OCI-LY3 (cell line): ENCODE measurements at regions not wholly inside any gene's neighbourhood (a gene's known extent, or its start where the extent isn't known, plus 50 kb on each side); places are given as distances from the start of the nearest gene placed in this dataset.

Experiments
- H2AFZ ChIP-seq: fragments of 200-600, 300-600 bp; shearing (Covaris generic); 2 replicates; pipeline ENCODE4 v1.6.0; 2014; ENCODE audit warnings: antibody characterized with exemption, low read depth, low read length
- H3K27ac ChIP-seq: fragments of 200-600, 300-600 bp; sonication (generic); 2 replicates; pipeline ENCODE4 v1.5.1; 2014; ENCODE audit warnings: mild to moderate bottlenecking, low read length, moderate library complexity, mixed read lengths
- H3K27me3 ChIP-seq: fragments of 200-600, 300-600 bp; sonication (generic); 2 replicates; pipeline ENCODE4 v1.6.1; 2014; ENCODE audit warnings: low read depth, low read length, mixed read lengths
- H3K36me3 ChIP-seq: fragments of 200-600, 300-600 bp; sonication (generic); replicated peaks from 2 replicates; pipeline ENCODE3; 2014; ENCODE audit warnings: low read depth, low read length, mixed read lengths
- H3K4me1 ChIP-seq: fragments of 300-600, 200-600 bp; sonication (generic); 2 replicates; pipeline ENCODE4 v1.6.1; 2014; ENCODE audit warnings: low read length, mixed read lengths
- H3K4me2 ChIP-seq: fragments of 200-600, 300-600 bp; sonication (generic); 2 replicates; pipeline ENCODE4 v1.6.1; 2014; ENCODE audit warnings: low read length, mixed read lengths
- H3K4me3 ChIP-seq: fragments of 300-600, 200-600 bp; sonication (generic); 2 replicates; pipeline ENCODE4 v1.5.1; 2014; ENCODE audit warnings: antibody characterized with exemption, mild to moderate bottlenecking, low read length, moderate library complexity
- H3K79me2 ChIP-seq: fragments of 300-600, 200-600 bp; shearing (Covaris generic); 2 replicates; pipeline ENCODE4 v1.6.1; 2014; ENCODE audit warnings: mild to moderate bottlenecking, low read length, mixed read lengths
- H3K9ac ChIP-seq: fragments of 300-600, 200-600 bp; shearing (Covaris generic); 2 replicates; pipeline ENCODE4 v1.6.0; 2014; ENCODE audit warnings: mild to moderate bottlenecking, low read length, moderate library complexity
- H3K9me3 ChIP-seq: fragments of 200-600, 300-600 bp; shearing (Covaris generic); 2 replicates; pipeline ENCODE4 v1.6.1; 2014; ENCODE audit warnings: low read length, mixed read lengths; ENCODE audit not compliant: insufficient read depth
- H4K20me1 ChIP-seq: fragments of 200-600, 300-600 bp; sonication (generic); 2 replicates; pipeline ENCODE4 v1.6.1; 2016; ENCODE audit warnings: low read length, mixed read lengths; ENCODE audit not compliant: insufficient read depth
- CTCF ChIP-seq: fragments of 200-600, 300-600 bp; sonication (generic); IDR thresholded peaks from 2 replicates; pipeline ENCODE4 v1.5.1; 2014; ENCODE audit warnings: antibody characterized with exemption, low read length, low read depth
- EZH2phosphoT487 ChIP-seq: fragments of 200-600 bp; shearing (Covaris generic); IDR thresholded peaks from 2 replicates; pipeline ENCODE4 v1.6.1; 2018; ENCODE audit warnings: antibody characterized with exemption, mixed run types, low read depth

GRCh38 chr13:82569581-82569980, 1312.7 kb downstream of the SLITRK1 start:
- H3K4me1 ChIP-seq: no peaks in the 10 kb centered on the region
- no peak overlapping the region for H3K4me3 ChIP-seq
- no peaks in the 10 kb centered on the region for H3K36me3 ChIP-seq
- no peaks in the 10 kb centered on the region for H4K20me1 ChIP-seq
- H3K9ac ChIP-seq: no peak overlapping the region
- TF ChIP-seq CTCF (no peak), EZH2phosphoT487 (no peak)
- no peaks in the 10 kb centered on the region for H3K27me3 ChIP-seq
- no peak overlapping the region for H3K27ac ChIP-seq
- H3K79me2 ChIP-seq: no peaks in the 10 kb centered on the region
- H3K4me2 ChIP-seq: no peak overlapping the region
- no peak overlapping the region for H2AFZ ChIP-seq
- peaks cover 11% of the 10 kb centered on the region; the same call in 1 of the 2 replicates for H3K9me3 ChIP-seq

DNA sequence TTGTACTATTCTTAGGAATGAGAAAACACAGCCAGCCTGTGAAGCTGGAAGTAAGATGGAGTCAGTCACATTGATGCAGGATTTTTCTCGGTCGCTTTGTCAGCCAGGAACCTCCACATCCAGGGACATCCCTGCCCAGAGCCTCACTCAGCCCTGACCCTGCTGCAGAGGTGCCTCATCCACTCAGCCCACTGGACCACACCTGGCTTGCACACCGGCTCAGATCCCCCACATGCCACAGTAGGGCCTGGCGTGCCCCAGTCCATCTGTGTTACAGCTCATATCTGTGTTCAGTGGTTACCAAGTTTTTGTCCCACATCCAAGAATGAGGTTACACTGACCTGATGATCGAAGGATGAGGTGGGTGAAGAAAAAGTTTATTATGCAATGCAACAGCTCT, 1315.4 kb downstream of the SLITRK1 start:
- Histone ChIP-seq H3K27ac (no peak overlapping the region), H4K20me1 (no peaks in the 10 kb centered on the region), H3K79me2 (no peaks in the 10 kb centered on the region), H3K4me1 (no peaks in the 10 kb centered on the region), H3K9me3 (0 out of 2 replicates have a peak, but pooled peaks cover 5% of the 10 kb centered on the region), H3K9ac (no peak overlapping the region), H3K4me3 (no peak overlapping the region), H3K27me3 (no peaks in the 10 kb centered on the region), H3K36me3 (no peaks in the 10 kb centered on the region), H2AFZ (peak overlapping the region; percentile 23; the same call in 1 of the 2 replicates), H3K4me2 (no peak overlapping the region)
- TF ChIP-seq EZH2phosphoT487: no peak
- no peak for TF ChIP-seq CTCF

DNA sequence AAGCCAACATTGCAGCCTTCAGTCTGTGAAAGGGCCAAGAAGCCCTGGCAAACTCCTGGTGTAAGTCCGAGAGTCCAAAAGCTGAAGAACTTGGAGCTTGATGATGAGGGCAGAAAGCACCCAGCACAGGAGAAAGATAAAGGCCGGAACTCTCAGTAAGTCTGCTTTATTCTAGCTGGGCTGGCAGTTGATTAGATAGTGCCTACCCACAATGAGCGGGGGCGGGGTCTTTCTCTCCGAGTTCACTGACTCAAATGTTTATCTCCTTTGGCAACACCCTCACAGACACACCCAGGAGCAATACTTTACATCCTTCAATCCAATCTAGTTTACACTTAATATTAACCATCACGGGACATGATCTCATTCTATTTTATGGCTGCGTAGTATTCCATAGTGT, 1317.1 kb downstream of the SLITRK1 start:
- Histone ChIP-seq H3K4me1 (no peaks in the 10 kb centered on the region), H3K4me3 (no peak overlapping the region), H3K9ac (no peak overlapping the region), H3K36me3 (no peaks in the 10 kb centered on the region), H2AFZ (no peak overlapping the region), H3K9me3 (0 out of 2 replicates have a peak, but pooled peaks cover under 1% of the 10 kb centered on the region), H3K79me2 (no peaks in the 10 kb centered on the region), H4K20me1 (no peaks in the 10 kb centered on the region), H3K27me3 (no peaks in the 10 kb centered on the region), H3K27ac (no peak overlapping the region), H3K4me2 (no peak overlapping the region)
- no peak for TF ChIP-seq EZH2phosphoT487
- no peak for TF ChIP-seq CTCF

DNA sequence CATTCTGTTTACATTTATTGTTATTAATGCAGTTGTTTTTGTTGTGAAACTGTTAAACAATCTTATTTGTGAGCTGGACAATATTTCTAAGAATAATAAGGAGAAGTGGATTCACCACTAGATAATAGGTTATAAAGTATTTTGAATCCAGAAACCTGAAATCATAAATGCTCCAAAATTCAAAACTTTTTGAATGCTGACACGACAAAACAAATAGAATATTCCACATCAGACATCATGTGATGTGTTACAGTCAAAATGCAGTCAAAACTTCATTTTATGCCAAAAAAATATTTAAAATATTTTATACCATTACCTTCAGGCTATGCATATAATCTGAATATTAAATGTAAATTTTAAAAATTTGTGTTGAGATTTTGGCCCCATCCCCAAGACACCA, 1321.4 kb downstream of the SLITRK1 start:
- H3K27me3 ChIP-seq: no peaks in the 10 kb centered on the region
- H3K4me1 ChIP-seq: no peaks in the 10 kb centered on the region
- H3K9ac ChIP-seq: no peak overlapping the region
- peak overlapping the region; percentile 32; the same call in 1 of the 2 replicates for H2AFZ ChIP-seq
- no peak overlapping the region for H3K4me2 ChIP-seq
- no peaks in the 10 kb centered on the region for H4K20me1 ChIP-seq
- no peaks in the 10 kb centered on the region for H3K79me2 ChIP-seq
- no peak for TF ChIP-seq EZH2phosphoT487
- TF ChIP-seq CTCF: no peak
- H3K27ac ChIP-seq: no peak overlapping the region
- no peaks in the 10 kb centered on the region for H3K9me3 ChIP-seq
- no peaks in the 10 kb centered on the region for H3K36me3 ChIP-seq
- no peak overlapping the region for H3K4me3 ChIP-seq
